Small intestine (tissue), 7 donors: ENCODE measurements at regions not wholly inside any gene's neighbourhood (a gene's known extent, or its start where the extent isn't known, plus 50 kb on each side); places are given as distances from the start of the nearest gene placed in this dataset.
"Not testable (repeated sequence)": the region's sequence is repeated elsewhere in the genome, so short reads cannot be mapped to it uniquely, and the experiment has no call there.

Experiments
- DNase-seq, 2 donors: peaks; one replicate each; pipeline versions ENCODE4 v3.0.0 to v3.0.0-alpha.2; 2013
- FAIRE-seq: peaks from 2 replicates; lab custom pipeline; 2012; peaks lifted over from hg19 to GRCh38; lab: Jason Lieb, UNC
- H3K27ac ChIP-seq, 3 donors: one replicate each; pipeline ENCODE4 v1.5.1; 2013; ENCODE audit warnings: low read length in 2 of 3, mild to moderate bottlenecking in 2 of 3, control low read depth in 1 of 3, inconsistent platforms in 1 of 3, low read depth in 1 of 3, moderate library complexity in 1 of 3
- H3K27me3 ChIP-seq, 3 donors: one replicate each; pipeline ENCODE4 v1.6.1; 2013; ENCODE audit warnings: low read length in 3 of 3, inconsistent platforms in 1 of 3; ENCODE audit not compliant: control insufficient read depth in 3 of 3, insufficient read depth in 3 of 3
- H3K36me3 ChIP-seq, 3 donors: one replicate each; pipeline ENCODE4 v1.6.1; 2013; ENCODE audit warnings: low read length in 3 of 3, inconsistent platforms in 1 of 3, low read depth in 1 of 3, mild to moderate bottlenecking in 1 of 3, moderate library complexity in 1 of 3; ENCODE audit not compliant: control insufficient read depth in 3 of 3, insufficient read depth in 2 of 3
- H3K4me1 ChIP-seq, 3 donors: one replicate each; pipeline ENCODE4 v1.6.1; 2013; ENCODE audit warnings: low read length in 2 of 3, inconsistent platforms in 1 of 3, low read depth in 1 of 3, mild to moderate bottlenecking in 1 of 3, moderate library complexity in 1 of 3; ENCODE audit not compliant: control insufficient read depth in 3 of 3, insufficient read depth in 2 of 3
- H3K4me3 ChIP-seq, 3 donors: one replicate each; pipeline ENCODE4 v1.5.1; 2013; ENCODE audit warnings: low read length in 3 of 3, control low read depth in 1 of 3, inconsistent platforms in 1 of 3, low read depth in 1 of 3, mild to moderate bottlenecking in 1 of 3, moderate library complexity in 1 of 3
- H3K9me3 ChIP-seq, 2 donors: one replicate each; pipeline ENCODE4 v1.6.1; 2013; ENCODE audit warnings: low read depth in 1 of 2, low read length in 1 of 2; ENCODE audit not compliant: control insufficient read depth in 2 of 2, insufficient read depth in 1 of 2
- WGBS, 3 donors: extraction: QIAGEN DNeasy Blood & Tissue Kit; methylation state at CpG; one replicate each; pipeline ENCODE4 v1.1.7; 2013; 5-methylcytosine and 5-hydroxymethylcytosine counted together
- donor health status: healthy with polysubstance abuse.
- donor health status: control.
- donor health status: control.
- donor health status: Bipolar disorder and iron deficiency.
- donor health status: healthy.

- Histone ChIP-seq H3K9me3 (no peaks in the 10 kb centered on the region), H3K4me3 (no peak overlapping the region), H3K4me1 (no peaks in the 10 kb centered on the region), H3K27ac (no peak overlapping the region), H3K36me3 (no peaks in the 10 kb centered on the region), H3K27me3 (no peaks in the 10 kb centered on the region)
- WGBS, 3 donors = 69 to 76% (median 74%) methylated on average over 4 of the region's 4 CpGs
- FAIRE-seq = no peak
- no peak for DNase-seq
Measured at GRCh38 chr2:22134421-22134820, 1010.7 kb downstream of the TDRD15 start.

- FAIRE-seq (no peak), DNase-seq (no peak)
- Histone ChIP-seq H3K9me3 (no peaks in the 10 kb centered on the region), H3K4me1 (no peaks in the 10 kb centered on the region), H3K27me3 (no peaks in the 10 kb centered on the region), H3K36me3 (no peaks in the 10 kb centered on the region), H3K27ac (no peak overlapping the region), H3K4me3 (no peak overlapping the region)
- 74 to 84% (median 82%) methylated on average over 4 of the region's 4 CpGs for WGBS, 3 donors
Measured at GRCh38 chr2:22136446-22136845, 1012.7 kb downstream of the TDRD15 start.

DNA sequence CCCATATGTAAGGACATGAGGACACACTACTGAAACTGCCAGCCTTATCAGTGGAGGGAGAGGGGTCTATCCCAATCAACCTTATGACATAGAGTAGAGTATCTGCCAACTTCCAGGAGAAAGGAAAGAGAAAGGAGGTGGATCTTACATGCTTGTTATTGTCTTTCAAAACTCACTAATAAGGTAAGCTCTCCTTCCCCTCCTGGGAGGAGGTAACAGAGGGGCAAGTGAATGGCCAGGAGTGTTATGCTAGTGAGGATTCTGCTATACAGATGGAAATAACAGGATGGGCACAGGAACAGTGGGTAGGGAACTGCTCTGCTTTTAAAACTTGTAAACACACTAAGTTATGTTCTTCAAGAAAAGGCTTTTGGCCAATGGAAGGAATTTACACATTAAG is 1020.1 kb downstream of the TDRD15 start:
- no peak overlapping the region for H3K4me3 ChIP-seq
- H3K4me1 ChIP-seq = no peaks in the 10 kb centered on the region
- FAIRE-seq = no peak

DNA sequence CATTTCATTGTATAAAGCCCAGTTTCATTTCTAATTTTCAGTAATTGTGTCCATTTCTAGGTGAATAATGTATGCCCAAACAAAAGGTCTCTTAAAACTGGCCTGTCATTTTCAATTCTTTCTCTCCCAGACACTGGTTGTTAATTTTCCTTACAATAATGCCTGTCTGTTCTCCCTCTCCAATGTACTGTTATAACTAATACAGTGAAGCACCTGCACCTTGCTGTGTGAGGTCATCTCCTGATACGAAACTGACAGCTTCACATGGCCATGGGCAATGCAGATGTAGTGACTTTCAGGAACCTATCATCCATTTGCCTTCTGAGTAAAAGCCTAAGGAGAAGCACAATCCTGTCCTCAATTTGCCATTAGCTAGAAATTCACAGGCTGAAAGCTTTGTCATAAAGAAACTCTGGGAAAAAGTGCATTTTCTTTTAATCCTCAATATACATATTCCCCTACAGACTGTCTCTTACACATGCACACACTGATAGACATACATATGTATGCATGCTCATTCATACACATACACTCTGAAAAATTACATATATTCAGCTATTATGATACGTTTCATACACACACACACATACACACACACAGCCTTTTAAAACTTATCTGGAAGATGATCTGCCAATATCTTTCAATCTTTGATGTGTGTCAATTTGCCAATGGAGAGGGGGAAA is 1030.3 kb downstream of the TDRD15 start:
- Histone ChIP-seq H3K4me1 (no peaks in the 10 kb centered on the region), H3K9me3 (peaks cover 5 to 18% of the 10 kb centered on the region in 2 donors), H3K27me3 (no peaks in the 10 kb centered on the region), H3K4me3 (no peak overlapping the region), H3K36me3 (no peaks in the 10 kb centered on the region), H3K27ac (no peak overlapping the region)
- 38 to 42% (median 40%) methylated on average over 2 of the region's 2 CpGs for WGBS, 3 donors
- DNase-seq (no peak), FAIRE-seq (no peak)

More for the DNA sequence above, 1020.1 kb downstream of the TDRD15 start:
- H3K27ac ChIP-seq = no peak overlapping the region
- H3K27me3 ChIP-seq = no peaks in the 10 kb centered on the region
- no peaks in the 10 kb centered on the region for H3K36me3 ChIP-seq
- no peaks in the 10 kb centered on the region for H3K9me3 ChIP-seq
- no peak for DNase-seq

GRCh38 chr2:22156661-22157060 is 1032.9 kb downstream of the TDRD15 start:
- not testable (repeated sequence) for H3K27ac ChIP-seq, H3K9me3 ChIP-seq, H3K36me3 ChIP-seq, FAIRE-seq, H3K27me3 ChIP-seq, DNase-seq, H3K4me3 ChIP-seq, H3K4me1 ChIP-seq
- 74 to 82% (median 79%) methylated on average over 6 of the region's 6 CpGs for WGBS, 3 donors

DNA sequence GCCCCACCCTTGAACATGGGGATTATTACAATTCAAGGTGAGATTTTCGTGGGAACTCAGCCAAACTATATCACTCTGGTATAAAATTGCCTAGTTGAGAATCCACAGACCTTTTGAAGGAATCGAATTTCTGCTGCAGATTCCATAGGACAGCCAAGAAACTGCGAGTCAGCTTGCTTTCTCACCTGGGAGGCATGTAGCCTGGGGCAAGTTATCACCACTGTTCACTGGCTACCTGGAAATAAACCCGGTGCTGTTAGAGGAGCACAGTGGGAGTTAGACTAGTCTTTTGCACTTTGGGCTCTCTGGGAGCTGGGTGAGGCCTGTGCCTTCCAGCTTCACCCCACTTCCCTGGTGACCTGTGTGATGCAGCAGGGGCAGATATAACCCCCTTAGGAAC is 1043.5 kb downstream of the TDRD15 start:
- DNase-seq = no peak
- no peaks in the 10 kb centered on the region for H3K36me3 ChIP-seq
- H3K4me3 ChIP-seq = no peak overlapping the region
- 51 to 77% (median 63%) methylated on average over 4 of the region's 4 CpGs for WGBS, 3 donors
- H3K27me3 ChIP-seq = no peaks in the 10 kb centered on the region
- H3K9me3 ChIP-seq = peaks cover 2 to 7% of the 10 kb centered on the region in 2 donors
- no peaks in the 10 kb centered on the region for H3K4me1 ChIP-seq
- no peak overlapping the region for H3K27ac ChIP-seq
- no peak for FAIRE-seq

GRCh38 chr2:22175003-22175402 is 1051.2 kb downstream of the TDRD15 start:
- DNase-seq = no peak
- H3K4me3 ChIP-seq = no peak overlapping the region
- H3K36me3 ChIP-seq = no peaks in the 10 kb centered on the region
- WGBS, 3 donors = 86 to 89% (median 88%) methylated on average over 3 of the region's 3 CpGs
- no peak for FAIRE-seq
- H3K9me3 ChIP-seq = peaks cover 0 to 3% of the 10 kb centered on the region in 2 donors
- no peaks in the 10 kb centered on the region for H3K27me3 ChIP-seq
- H3K27ac ChIP-seq = no peak overlapping the region
- no peaks in the 10 kb centered on the region for H3K4me1 ChIP-seq

DNA sequence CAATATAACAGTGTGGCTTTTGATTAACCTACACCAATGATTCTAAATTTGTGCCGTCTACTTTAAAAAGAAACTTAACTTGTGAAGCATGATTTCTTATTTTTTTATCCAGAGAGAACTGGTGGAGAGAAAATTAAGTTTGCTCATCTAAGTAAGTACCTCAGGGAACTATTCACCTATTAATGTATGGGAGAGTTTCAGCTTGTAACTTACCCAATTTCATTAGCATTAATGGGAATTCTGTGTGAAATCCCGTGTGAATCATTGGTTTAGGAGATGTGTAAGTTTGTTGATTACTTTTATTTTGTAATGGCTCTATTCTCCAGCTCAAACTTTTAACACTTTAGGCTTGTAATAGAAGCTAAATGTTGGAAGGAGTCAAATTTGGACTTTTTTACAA is 1061.5 kb downstream of the TDRD15 start:
- WGBS, 3 donors = 75 to 79% (median 78%) methylated on average over 2 of the region's 2 CpGs
- DNase-seq (no peak), FAIRE-seq (no peak)
- Histone ChIP-seq H3K4me1 (no peaks in the 10 kb centered on the region), H3K27me3 (no peaks in the 10 kb centered on the region), H3K9me3 (no peaks in the 10 kb centered on the region), H3K27ac (no peak overlapping the region), H3K4me3 (no peak overlapping the region), H3K36me3 (no peaks in the 10 kb centered on the region)

DNA sequence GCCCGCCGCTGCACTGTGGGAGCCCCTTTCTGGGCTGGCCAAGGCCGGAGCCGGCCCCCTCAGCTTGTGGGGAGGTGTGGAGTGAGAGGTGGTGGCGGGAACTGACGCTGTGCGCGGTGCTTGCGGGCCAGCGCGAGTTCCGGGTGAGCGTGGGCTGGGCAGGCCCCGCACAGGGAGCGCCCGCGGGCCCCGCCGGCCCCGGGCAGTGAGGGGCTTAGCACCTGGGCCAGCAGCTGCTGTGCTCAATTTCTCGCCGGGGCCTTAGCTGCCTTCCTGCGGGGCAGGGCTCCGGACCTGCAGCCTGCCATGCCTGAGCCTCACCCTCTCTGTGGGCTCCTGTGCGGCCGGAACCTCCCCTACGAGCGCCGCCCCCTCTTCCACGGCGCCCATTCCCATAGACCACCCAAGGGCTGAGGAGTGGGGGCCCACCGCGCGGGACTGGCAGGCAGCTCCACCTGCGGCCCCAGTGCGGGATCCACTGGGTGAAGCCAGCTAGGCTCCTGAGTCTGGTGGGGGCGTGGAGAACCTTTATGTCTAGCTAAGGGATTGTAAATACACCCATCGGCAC is 1062.6 kb downstream of the TDRD15 start:
- H3K9me3 ChIP-seq, H3K27me3 ChIP-seq, FAIRE-seq, H3K27ac ChIP-seq, H3K36me3 ChIP-seq, H3K4me1 ChIP-seq, H3K4me3 ChIP-seq, DNase-seq: not testable (repeated sequence)
- 95 to 99% (median 97%) methylated on average over 33 to 38 of the region's 38 CpGs for WGBS, 3 donors
